Epithelial cell of esophagus (primary cell): ENCODE measurements at regions not wholly inside any gene's neighbourhood (a gene's known extent, or its start where the extent isn't known, plus 50 kb on each side); places are given as distances from the start of the nearest gene placed in this dataset.

ENCODE experiments used
- DNase-seq: peaks from one replicate; pipeline ENCODE4 v3.0.0; 2010; ENCODE audit warnings: low read depth
- H3K4me3 ChIP-seq: 2 replicates; pipeline ENCODE4 v1.5.1; 2011; ENCODE audit warnings: mild to moderate bottlenecking, low read length, control low read depth
- CTCF ChIP-seq: IDR thresholded peaks from 2 replicates; pipeline ENCODE4 v1.5.1; 2011; ENCODE audit warnings: low read depth, mild to moderate bottlenecking, low read length, control low read depth, inconsistent platforms; ENCODE audit not compliant: insufficient read depth; ENCODE audit errors: missing control alignments

- DNase-seq, result peak; percentile 14
- no peak for TF ChIP-seq CTCF
- H3K4me3 ChIP-seq, result no peak overlapping the region
Observed at GRCh38 chr15:88391700-88392099, 75.5 kb downstream of the MRPL46 start.

GRCh38 chr15:88391006-88391405 lies 76.2 kb downstream of the MRPL46 start:
- no peak overlapping the region for H3K4me3 ChIP-seq
- no peak for TF ChIP-seq CTCF
- DNase-seq, result no peak

GRCh38 chr15:88390164-88390901 lies 76.9 kb downstream of the MRPL46 start:
- DNase-seq, result no peak
- no peak overlapping the region for H3K4me3 ChIP-seq
- no peak for TF ChIP-seq CTCF

GRCh38 chr15:88389120-88389519 lies 78.1 kb downstream of the MRPL46 start:
- no peak overlapping the region for H3K4me3 ChIP-seq
- no peak for TF ChIP-seq CTCF
- DNase-seq, result no peak

- DNase-seq, result no peak
- TF ChIP-seq CTCF, result no peak
Observed at GRCh38 chr15:88388686-88389085, 78.5 kb downstream of the MRPL46 start.

GRCh38 chr15:88385078-88385700 lies 82.0 kb downstream of the MRPL46 start:
- H3K4me3 ChIP-seq, result no peak overlapping the region
- TF ChIP-seq CTCF, result no peak
- DNase-seq, result peak; percentile 50

More at GRCh38 chr15:88388686-88389085, 78.5 kb downstream of the MRPL46 start:
- H3K4me3 ChIP-seq, result no peak overlapping the region
